ENCODE measurements at regions not wholly inside any gene's neighbourhood (a gene's known extent, or its start where the extent isn't known, plus 50 kb on each side); places are given as distances from the start of the nearest gene placed in this dataset.

- no peak for TF ChIP-seq POLR2AphosphoS5 (IDR thresholded peaks at IDR 0.05; ENCODE audit: low read depth, low read length)
- TF ChIP-seq CTCF (IDR thresholded peaks at IDR 0.05), result no peak
- no peak for TF ChIP-seq REST (IDR thresholded peaks at IDR 0.05; ENCODE audit: insufficient read depth in 1 of 2, low read depth in 2 of 2, low read length in 1 of 2)
- no peak for TF ChIP-seq SIN3A (IDR thresholded peaks at IDR 0.05; ENCODE audit: borderline replicate concordance, insufficient read depth, low read depth, low read length)
- no peak for TF ChIP-seq TCF7L2 (IDR thresholded peaks at IDR 0.05; ENCODE audit: low read depth, low read length)
Observed at GRCh38 chr9:88645879-88646199, 110.9 kb downstream of the NXNL2 start.
